GM18909 (cell line): ENCODE measurements at regions not wholly inside any gene's neighbourhood (a gene's known extent, or its start where the extent isn't known, plus 50 kb on each side); places are given as distances from the start of the nearest gene placed in this dataset.

ENCODE experiments used
- ATAC-seq: cut with Tn5 transposase; IDR thresholded peaks from one replicate; pipeline ENCODE4 v1.9.1; 2021; ENCODE audit warnings: mild to moderate bottlenecking; ENCODE audit not compliant: unreplicated experiment, poor library complexity

DNA sequence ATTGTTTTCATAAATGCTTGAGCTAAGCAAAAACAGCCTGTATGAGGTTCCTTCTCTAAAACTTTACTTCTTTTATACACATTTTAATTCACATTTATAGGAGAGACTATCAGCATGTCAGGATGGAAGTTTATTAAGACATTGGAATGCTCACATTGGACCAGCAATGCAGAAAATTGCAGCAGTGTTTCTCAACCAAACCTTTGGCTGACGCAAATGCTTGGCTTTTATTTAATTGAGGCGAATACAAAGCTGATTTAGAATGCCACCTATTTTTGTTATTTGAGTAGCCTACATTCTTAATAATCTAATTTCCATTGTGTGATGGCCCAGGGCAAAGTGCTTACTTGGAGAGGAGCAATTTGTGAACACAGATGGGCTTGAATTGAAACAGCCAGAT is 283.2 kb downstream of the ARL4A start:
- no peak for ATAC-seq

DNA sequence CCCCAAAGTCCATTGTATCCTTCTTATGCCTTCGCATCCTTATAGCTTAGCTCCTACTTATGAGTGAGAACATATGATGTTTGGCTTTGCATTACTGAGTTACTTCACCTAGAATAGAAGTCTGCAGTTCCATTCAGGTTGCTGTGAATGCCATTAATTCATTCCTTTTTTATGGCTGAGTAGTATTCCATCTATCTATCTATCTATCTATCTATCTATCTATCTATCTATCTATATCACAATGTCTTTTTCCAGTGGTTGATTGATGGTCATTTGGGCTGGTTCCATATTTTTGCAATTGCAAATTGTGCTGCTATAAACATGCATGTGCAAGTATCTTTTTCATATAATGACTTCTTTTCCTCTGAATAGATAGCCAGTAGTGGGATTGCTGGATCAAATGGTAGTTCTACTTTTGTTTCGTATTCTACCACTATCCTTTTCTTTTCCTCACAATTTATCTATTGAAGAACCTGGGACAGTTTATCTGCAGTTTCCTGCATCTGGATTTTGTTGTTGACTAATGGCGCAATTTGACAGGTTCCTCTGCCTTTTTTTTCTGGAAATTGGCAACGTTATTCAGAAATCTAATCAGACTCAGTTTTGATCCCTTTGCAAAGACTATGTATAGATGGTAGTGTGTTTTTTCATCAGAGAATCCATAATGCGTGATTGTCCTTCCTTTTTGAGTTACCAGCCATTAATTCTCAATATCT is 287.2 kb downstream of the ARL4A start:
- no peak for ATAC-seq

DNA sequence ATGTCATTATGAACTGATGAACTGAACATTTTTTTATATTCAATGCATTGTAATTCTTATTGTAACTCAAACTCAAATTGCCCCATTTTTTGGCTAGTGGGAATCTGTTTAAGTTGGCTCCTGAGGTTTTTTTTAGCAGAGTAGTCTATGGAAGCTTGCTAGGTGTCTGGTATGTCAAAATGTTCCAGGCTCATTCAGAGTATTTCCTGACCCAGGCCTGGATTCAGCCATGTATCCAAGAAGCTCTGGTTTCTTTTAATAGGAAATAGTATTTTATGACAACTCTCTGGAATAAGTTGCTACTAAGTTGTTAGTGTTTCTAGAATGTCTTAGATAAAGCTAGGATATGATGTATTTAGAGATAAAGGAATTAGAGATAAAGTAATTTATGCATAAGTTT is 288.0 kb downstream of the ARL4A start:
- ATAC-seq: no peak

DNA sequence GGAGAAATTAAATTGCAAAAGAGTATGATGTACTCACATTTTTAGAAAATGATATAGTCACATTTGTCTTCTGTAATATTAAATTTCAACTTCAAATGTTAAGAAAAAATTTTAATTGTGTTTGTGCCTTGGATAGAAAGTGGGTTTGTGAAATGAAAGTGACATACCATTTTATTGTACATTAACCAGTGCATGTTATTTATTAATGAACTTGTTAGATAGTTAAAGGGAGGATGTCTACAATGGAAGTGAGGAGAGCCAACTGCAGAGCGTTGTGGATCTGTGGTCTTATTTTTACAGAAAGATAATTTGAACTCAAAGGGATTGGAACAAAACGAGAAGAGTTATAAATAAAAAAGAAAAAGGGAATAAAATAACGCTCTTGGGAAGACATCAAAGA is 291.7 kb downstream of the ARL4A start:
- no peak for ATAC-seq

DNA sequence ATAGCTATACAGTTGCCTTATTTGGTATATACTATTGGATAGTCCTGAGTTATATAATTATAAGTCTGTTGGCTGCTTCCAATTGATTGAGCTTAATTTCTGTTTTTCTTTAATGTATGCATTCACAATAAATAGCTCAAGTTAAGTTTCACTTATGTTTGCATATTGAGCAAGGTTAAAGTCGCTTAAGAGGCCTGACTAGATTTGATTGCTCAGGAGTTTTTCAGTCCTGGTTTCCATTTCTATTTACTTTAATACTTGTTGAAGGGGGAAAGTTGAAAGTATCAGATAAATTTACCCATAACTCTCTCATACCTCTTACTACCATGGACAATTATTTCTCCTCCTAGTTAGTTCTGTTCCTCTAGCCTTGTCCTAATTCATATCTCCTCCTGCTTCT is 294.7 kb downstream of the ARL4A start:
- no peak for ATAC-seq

DNA sequence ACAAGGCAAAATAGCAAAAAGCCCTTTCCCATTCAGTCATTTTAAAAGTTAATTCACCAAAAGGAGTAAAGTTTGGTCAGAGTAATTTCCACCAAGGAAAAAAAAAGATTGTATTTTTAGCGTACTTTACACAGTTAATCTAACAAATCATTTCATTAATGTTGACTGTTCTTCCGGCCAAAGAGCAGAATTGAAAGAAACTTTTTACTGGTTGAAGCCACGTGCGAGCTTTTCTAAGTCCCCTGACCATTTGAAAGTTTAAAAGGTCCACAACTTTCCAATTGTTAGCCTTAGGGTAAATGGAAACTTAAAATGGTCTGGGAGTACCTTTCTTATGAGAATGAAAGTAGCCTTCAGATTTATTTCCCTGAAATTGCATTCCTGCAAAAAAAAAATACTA is 296.7 kb downstream of the ARL4A start:
- ATAC-seq: no peak

DNA sequence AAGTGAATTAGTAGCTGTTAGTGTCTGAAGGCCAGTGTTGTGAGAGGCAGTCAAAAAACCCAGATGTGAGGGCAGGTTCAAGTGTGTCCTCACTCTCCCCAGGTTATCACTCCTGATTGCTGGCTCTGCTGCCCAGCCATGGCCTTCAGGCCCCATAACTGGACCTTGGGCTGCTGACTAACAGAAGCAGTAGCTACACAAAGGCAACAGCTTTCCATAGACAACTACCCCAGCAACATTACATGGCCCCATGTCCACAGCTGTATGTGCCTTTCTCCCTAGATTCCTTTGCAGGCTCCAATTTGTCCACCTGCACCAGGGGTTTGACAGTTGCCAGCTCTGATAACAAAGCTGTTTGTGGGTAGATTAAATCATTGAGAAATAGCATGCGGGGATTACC is 297.8 kb downstream of the ARL4A start:
- no peak for ATAC-seq

DNA sequence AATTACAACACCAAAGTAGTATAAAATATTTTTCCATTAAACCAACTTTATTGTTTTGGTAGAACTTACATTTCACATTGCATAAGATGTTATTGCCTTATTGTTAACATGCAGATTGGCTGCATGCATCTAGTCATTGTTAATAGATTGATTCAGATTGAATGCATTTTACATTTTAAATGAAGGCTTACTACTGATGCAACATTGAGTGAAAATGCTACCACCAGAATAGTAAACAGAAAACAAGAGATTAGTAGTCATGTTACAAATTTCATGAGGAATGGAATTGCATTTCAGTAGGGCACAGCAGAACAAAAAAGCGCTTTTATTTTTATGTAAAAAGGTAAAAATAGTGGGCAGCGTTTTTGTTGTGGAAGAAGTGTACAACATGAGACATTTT is 298.3 kb downstream of the ARL4A start:
- ATAC-seq: no peak

DNA sequence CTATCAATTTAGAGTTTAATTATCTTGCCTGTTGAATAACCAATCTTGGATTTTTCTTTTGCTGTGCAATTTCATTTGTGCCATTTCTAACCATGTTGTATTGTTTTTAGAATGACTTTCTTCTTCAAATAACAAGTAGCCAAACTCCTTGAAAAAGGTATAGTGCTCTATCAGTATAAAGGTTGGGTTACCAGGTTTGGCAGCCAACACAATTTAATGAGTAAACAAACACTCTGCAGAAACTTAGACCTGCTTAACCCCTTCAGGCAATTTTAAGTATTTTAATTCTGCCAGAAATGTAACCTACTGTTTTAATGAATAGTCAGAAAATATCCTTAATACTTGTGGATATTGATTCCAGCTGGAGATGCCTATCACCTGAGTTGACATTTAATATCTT is 299.8 kb downstream of the ARL4A start:
- ATAC-seq: no peak

DNA sequence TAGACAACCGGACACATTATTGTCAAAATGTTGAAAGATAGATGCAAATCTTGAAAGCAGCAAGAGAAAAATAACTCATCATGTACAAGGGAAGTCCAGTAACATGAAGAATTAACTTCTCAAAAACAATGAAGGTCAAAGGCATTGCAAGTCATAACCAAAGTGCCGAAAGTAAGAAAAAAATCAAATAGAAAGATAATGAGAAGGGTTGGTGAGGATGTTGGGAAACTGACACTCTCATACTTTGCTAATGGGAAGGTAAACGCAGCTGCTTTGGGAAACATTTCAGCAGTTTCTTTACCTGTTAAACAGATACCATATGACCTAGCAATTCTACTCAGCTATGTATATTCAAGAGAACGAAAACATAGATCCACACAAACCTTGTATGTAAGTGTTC is 303.0 kb downstream of the ARL4A start:
- ATAC-seq: no peak

DNA sequence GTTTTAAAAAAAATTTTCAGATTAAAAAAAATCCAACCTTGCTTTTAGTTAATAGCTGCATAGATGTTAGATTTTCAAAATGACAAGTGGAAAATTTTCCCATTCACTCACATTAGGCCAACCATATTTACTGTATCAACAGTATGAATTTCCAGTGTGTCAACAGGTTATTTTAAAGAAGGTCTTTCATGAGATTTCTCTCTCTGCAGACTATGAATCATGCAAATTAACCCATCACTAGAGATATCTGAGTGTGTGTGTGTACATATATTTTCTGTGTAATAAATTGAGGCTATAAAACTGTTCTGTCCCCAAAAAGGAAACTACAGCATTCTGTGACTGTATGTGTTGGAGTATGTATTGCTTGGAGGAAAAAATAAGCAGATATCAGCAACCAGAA is 305.6 kb downstream of the ARL4A start:
- ATAC-seq: no peak

DNA sequence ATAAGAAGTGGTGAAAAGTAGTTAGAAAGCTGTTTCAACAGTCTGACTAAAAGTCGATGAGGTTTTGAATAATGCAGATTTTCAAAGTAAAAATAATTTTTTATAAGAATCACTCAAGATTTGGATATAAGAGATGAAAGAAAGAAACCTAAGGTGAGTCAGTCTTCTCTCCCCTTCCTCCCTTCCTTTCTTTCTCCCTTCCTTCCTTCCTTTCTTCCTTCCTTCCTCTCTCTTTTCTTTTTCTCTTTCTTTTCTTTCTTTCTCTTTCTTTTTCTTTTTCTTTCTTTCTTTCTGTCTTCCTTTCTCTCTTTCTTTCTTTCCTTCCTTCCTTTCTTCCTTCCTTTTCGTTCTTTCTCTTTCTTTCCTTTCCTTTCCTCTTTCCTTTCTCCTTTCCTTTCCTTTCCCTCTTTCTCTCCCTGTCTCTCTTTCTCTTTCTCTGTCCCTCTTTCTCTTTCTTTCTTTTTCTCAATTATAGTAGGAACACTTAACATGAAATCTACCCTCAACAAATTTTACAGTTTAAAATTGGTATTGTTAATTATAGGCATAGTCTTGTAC is 308.6 kb downstream of the ARL4A start:
- ATAC-seq: no peak

DNA sequence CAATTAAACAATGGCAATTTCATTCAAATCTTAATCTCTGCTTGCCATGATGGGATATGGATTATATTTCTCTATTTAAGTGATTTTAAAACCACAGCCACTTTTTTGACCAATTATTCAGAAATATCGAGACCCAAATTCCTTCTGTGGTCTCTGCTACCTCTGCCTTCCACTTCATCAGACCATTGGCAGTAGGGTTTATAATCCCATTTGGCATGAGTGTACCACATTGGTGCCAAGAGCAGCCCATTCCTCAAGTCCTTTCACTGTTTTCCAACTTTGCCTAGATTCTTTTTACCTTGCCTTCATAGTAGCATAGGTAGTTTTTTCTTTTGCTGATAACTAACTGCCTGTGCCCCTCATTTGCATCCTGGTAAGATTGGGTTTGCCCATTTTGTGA is 319.9 kb downstream of the ARL4A start:
- no peak for ATAC-seq

DNA sequence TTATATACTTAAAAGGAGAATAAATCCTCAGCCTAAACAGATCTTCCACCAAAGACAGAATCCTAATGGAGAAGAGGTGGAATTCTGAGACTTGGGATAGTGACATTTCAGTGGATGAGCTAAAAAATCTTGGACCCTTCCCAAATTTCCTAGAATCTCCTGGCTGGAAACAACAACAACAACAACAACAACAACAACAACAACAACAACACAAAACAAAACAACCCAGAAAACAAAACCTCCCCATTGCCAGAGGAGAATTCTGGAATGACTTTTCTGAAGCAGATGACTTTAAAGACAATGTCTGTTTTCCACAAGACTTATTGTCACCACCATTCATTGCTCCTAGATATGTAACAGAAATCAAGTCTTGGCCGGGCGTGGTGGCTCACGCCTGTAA is 322.1 kb downstream of the ARL4A start:
- ATAC-seq: no peak

DNA sequence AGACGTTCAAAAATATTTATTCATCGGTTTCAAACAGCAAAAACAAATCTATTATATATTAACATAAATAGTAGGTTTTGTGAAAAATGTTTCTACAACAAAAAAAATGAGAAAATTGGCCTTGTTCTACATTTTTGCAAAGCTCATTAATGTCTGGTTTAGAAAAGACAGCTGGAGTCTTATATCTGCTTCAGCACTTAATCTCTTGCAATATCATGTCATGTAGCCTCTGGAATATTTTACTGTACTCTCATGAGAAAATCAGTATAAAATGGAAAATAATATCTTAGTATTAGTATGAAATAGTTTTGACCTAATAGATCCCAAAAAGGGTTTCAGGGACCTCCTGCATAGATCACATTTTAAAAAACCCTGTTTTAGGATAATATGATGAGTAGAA is 326.6 kb downstream of the ARL4A start:
- ATAC-seq: no peak

DNA sequence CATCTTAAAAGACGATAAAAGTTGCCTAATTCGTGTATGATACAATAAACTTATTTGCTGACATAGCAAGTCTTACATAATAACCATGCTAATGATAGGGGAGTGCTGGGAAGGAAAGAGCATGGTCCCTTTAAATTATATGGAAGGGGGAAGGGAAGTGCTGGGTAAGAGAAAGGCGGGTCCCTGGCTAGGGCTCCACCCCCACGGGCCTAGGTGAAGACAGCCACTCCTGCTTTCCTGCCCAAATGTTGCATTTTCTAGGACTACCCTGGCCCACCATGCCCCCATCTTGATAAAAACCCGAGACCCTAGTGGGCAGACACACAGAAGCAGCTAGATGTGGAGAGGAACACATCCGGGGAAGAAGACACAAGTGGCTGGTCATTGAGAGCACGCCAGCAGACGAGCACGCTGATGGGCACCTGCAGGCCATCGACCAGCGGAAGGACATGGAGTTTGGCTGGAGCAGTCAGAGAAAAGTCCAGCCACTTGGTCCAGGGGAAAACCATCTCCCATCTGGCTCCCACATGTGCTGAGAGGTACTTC is 328.7 kb downstream of the ARL4A start:
- no peak for ATAC-seq

DNA sequence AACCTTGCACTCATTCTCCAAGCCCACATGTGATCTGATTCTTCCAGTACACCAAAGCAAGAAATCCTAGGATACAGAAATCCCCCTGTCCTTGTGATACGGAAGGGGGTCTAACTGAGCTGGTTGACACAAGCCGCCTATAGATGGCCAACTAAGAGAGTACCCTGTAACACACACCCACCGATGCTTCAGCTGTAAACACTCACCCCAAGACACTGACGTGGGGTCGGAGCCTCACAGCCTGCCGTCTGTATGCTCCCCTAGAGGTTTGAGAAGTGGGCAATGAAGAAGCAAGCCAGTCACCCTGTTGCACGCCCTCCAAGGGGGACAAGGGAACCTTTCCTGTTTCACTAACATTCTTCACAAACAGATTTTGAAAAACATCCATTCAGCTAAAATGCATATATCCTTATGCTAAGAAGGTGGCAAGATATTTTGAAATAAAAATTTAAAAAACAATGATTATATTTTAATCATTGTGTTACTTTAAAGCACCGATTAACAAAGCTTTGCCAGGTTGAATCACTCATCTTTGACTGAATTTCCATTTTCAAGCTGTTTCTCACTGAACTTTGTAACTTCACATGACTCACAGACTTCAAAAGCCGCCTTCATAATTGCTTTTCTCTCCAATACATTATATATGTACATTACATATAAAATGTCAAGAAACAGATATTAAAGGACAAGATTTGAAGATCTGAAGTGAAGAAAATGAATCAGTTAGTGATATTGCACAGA is 329.3 kb downstream of the ARL4A start:
- ATAC-seq: no peak

DNA sequence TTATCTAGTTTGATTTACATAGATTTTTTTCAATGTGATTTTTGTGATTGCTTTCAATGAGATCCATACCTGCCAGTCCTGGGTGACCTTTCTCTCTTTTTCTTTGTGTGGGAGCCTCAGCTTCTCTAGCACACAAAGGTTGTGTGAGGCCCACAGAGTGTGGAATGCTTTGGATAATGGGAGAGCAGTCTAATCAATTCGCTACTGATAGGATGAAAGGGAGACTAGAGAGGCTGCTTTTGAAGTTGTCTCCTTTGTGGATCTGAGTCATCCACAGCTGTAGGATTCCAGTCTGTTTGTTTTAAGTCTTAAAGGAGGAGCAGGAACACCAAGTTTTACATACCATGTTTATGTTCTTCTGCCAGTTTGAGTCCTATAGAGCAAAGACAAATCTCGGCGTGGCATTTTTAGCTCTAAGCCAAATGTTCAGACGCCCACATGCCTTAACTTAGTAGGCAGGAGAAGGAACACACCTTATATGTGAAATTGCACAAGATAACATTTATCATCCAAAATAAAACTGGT is 330.0 kb downstream of the ARL4A start:
- no peak for ATAC-seq

DNA sequence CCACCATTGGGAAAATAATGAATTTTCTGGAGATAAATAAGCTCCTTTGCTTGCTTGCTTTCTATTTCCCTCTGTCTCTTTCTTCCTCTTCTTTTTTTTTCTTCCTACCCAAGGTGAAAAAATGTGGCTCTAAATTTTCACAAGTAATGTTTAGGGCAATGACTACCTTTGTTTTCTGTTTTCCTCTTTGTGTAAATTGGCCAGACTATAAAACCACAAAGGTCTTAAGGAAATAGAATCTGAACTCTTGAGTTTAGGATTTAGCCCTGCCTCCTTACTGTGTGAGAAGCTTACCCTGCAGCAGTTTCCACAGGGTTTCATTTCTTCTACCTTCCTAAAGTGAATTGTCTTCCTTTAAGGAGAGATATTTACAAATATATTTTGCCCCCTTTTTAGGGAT is 330.4 kb downstream of the ARL4A start:
- ATAC-seq: no peak

DNA sequence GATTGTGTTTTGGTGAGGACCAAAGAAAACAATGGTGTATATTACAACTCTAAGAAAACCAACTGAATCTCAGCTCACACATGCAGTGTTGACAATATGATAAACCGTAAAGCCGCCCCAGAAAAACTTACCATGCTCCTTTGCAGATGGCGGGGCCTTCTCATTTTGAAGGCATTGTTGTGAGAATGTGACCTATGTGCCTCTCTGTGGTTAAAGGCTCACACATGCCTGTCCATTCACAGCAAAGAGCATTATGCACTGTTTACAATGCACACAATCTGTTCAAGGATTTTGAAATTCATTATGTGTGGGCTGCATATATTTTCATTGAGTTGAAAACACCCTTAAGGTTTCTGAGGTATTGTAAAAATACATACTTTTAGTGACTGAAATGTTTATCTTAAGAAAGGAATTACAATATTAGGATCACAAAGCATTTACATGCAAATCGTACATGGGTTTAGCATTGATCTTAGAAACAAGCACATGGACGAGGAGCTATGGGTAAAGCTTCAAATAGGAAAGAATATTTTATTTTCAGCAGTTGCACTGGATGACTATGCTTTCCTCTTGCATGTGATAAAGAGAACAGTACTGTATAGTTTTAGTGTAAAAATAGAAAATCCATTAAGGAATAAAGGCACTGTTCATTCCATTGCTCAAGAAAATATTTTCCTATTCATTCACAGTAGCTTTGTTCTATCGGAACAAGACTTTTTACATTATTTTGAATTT is 334.3 kb downstream of the ARL4A start:
- no peak for ATAC-seq
